Sigmoid colon (tissue), 4 donors: ENCODE measurements at regions not wholly inside any gene's neighbourhood (a gene's known extent, or its start where the extent isn't known, plus 50 kb on each side); places are given as distances from the start of the nearest gene placed in this dataset.

ENCODE experiments used
- EP300 ChIP-seq, 4 donors: sonication (generic); formaldehyde crosslinking; IDR thresholded peaks; one replicate each; pipeline ENCODE4 v1.6.1; 2017; ENCODE audit warnings: antibody characterized with exemption in 4 of 4
- POLR2A ChIP-seq, 2 donors: fragments of 450-650 bp; IDR thresholded peaks; one replicate each; pipeline ENCODE4 v1.6.1; 2016; ENCODE audit warnings: antibody characterized with exemption in 2 of 2, mild to moderate bottlenecking in 2 of 2, moderate library complexity in 2 of 2
- POLR2AphosphoS5 ChIP-seq, 4 donors: sonication (generic); formaldehyde crosslinking; IDR thresholded peaks; one replicate each; pipeline ENCODE4 v1.6.1; 2017; ENCODE audit warnings: antibody characterized with exemption in 4 of 4
- TF ChIP-seq, protein P1 (sequence below), 4 experiments: fragments of 450-650 bp in 3 of 4; fragments of 200-600 bp in 1 of 4; IDR thresholded peaks; one replicate each; pipeline ENCODE4 v1.5.1; 2016 to 2019; ENCODE audit warnings: antibody characterized with exemption in 4 of 4, mild to moderate bottlenecking in 3 of 4, moderate library complexity in 2 of 4

DNA sequence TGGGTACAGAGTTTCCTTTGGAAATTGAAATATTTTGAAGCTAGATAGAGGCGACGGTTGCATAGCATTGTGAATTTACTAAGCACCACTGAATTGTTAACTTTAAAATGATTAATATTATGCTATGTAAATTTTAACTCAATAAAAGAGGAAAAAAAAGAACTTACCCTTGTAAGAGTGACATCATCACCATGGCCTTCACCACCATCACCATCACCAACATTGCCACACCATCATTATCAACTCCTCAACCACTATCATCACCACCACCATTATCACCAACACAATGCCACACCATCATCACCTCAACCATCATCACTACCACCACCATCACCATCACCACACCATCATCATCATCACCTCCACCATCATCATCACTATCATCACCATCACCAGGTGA, 113.9 kb downstream of the TUBA3C start:
- TF ChIP-seq, protein P1, sequence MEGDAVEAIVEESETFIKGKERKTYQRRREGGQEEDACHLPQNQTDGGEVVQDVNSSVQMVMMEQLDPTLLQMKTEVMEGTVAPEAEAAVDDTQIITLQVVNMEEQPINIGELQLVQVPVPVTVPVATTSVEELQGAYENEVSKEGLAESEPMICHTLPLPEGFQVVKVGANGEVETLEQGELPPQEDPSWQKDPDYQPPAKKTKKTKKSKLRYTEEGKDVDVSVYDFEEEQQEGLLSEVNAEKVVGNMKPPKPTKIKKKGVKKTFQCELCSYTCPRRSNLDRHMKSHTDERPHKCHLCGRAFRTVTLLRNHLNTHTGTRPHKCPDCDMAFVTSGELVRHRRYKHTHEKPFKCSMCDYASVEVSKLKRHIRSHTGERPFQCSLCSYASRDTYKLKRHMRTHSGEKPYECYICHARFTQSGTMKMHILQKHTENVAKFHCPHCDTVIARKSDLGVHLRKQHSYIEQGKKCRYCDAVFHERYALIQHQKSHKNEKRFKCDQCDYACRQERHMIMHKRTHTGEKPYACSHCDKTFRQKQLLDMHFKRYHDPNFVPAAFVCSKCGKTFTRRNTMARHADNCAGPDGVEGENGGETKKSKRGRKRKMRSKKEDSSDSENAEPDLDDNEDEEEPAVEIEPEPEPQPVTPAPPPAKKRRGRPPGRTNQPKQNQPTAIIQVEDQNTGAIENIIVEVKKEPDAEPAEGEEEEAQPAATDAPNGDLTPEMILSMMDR (IDR thresholded peaks at IDR 0.05), result no peak
- TF ChIP-seq POLR2A (IDR thresholded peaks at IDR 0.05) (no peak), POLR2AphosphoS5 (IDR thresholded peaks at IDR 0.05) (no peak), EP300 (IDR thresholded peaks at IDR 0.05) (no peak)
